ENCODE measurements at regions not wholly inside any gene's neighbourhood (a gene's known extent, or its start where the extent isn't known, plus 50 kb on each side); places are given as distances from the start of the nearest gene placed in this dataset.

GRCh38 chr1:231091415-231091814 is 51.4 kb upstream of the FAM89A start:
- TF ChIP-seq CTCF (conservative IDR thresholded peaks at IDR 0.05; ENCODE audit: low read depth, low read length) = no peak
- no peak for TF ChIP-seq EZH2 (IDR thresholded peaks at IDR 0.05; ENCODE audit: borderline replicate concordance, low read depth, low read length, poor library complexity, severe bottlenecking)
